HUES6 (cell line): ENCODE measurements at regions not wholly inside any gene's neighbourhood (a gene's known extent, or its start where the extent isn't known, plus 50 kb on each side); places are given as distances from the start of the nearest gene placed in this dataset.
A peak's percentile ranks its signal among the peaks of the same experiment; 100 is the strongest.

ENCODE experiments used
- H3K27ac ChIP-seq: 2 replicates; pipeline ENCODE4 v1.7.0; 2013; ENCODE audit warnings: low read depth, mild to moderate bottlenecking, low read length, inconsistent platforms
- H3K27me3 ChIP-seq: 2 replicates; pipeline ENCODE4 v1.6.1; 2013; ENCODE audit warnings: low read length; ENCODE audit not compliant: control insufficient read depth, insufficient read depth
- H3K36me3 ChIP-seq: 2 replicates; pipeline ENCODE4 v1.6.1; 2013; ENCODE audit warnings: low read length; ENCODE audit not compliant: control insufficient read depth, insufficient read depth
- H3K4me1 ChIP-seq: 2 replicates; pipeline ENCODE4 v1.6.1; 2013; ENCODE audit warnings: low read length; ENCODE audit not compliant: control insufficient read depth, insufficient read depth
- H3K4me3 ChIP-seq: 2 replicates; pipeline ENCODE4 v1.5.1; 2013; ENCODE audit warnings: low read depth, low read length
- H3K9ac ChIP-seq: one replicate; pipeline ENCODE4 v1.6.1; 2013; ENCODE audit warnings: mild to moderate bottlenecking, low read length
- H3K9me3 ChIP-seq: 2 replicates; pipeline ENCODE4 v1.6.1; 2013; ENCODE audit warnings: low read depth, low read length; ENCODE audit not compliant: control insufficient read depth, insufficient read depth

GRCh38 chr22:49638788-49639187 lies 188.9 kb downstream of the BRD1 start:
- Histone ChIP-seq H3K4me3 (no peak overlapping the region), H3K36me3 (no peaks in the 10 kb centered on the region), H3K27me3 (no peaks in the 10 kb centered on the region), H3K9ac (no peak overlapping the region), H3K9me3 (no peaks in the 10 kb centered on the region), H3K4me1 (no peaks in the 10 kb centered on the region), H3K27ac (no peak overlapping the region)

GRCh38 chr22:49638001-49638400 lies 189.7 kb downstream of the BRD1 start:
- H3K4me3 ChIP-seq = no peak overlapping the region
- H3K36me3 ChIP-seq = no peaks in the 10 kb centered on the region
- no peaks in the 10 kb centered on the region for H3K9me3 ChIP-seq
- H3K9ac ChIP-seq = no peak overlapping the region
- H3K4me1 ChIP-seq = peaks cover 1% of the 10 kb centered on the region
- H3K27ac ChIP-seq = no peak overlapping the region
- no peaks in the 10 kb centered on the region for H3K27me3 ChIP-seq

- Histone ChIP-seq H3K27me3 (no peaks in the 10 kb centered on the region), H3K4me1 (peaks cover 5% of the 10 kb centered on the region), H3K4me3 (no peak overlapping the region), H3K36me3 (no peaks in the 10 kb centered on the region), H3K27ac (no peak overlapping the region), H3K9ac (no peak overlapping the region), H3K9me3 (no peaks in the 10 kb centered on the region)
Measured at GRCh38 chr22:49637255-49637760, 190.4 kb downstream of the BRD1 start.

GRCh38 chr22:49636649-49637048 lies 191.0 kb downstream of the BRD1 start:
- no peak overlapping the region for H3K4me3 ChIP-seq
- no peak overlapping the region for H3K27ac ChIP-seq
- H3K4me1 ChIP-seq = peaks cover 5% of the 10 kb centered on the region
- H3K36me3 ChIP-seq = no peaks in the 10 kb centered on the region
- no peak overlapping the region for H3K9ac ChIP-seq
- no peaks in the 10 kb centered on the region for H3K9me3 ChIP-seq
- H3K27me3 ChIP-seq = no peaks in the 10 kb centered on the region

- peaks cover 5% of the 10 kb centered on the region for H3K4me1 ChIP-seq
- no peak overlapping the region for H3K4me3 ChIP-seq
- H3K9ac ChIP-seq = no peak overlapping the region
- H3K27me3 ChIP-seq = no peaks in the 10 kb centered on the region
- H3K36me3 ChIP-seq = no peaks in the 10 kb centered on the region
- H3K27ac ChIP-seq = no peak overlapping the region
- H3K9me3 ChIP-seq = no peaks in the 10 kb centered on the region
Measured at GRCh38 chr22:49636214-49636613, 191.5 kb downstream of the BRD1 start.

- H3K4me1 ChIP-seq = peaks cover 5% of the 10 kb centered on the region
- H3K36me3 ChIP-seq = no peaks in the 10 kb centered on the region
- H3K9me3 ChIP-seq = no peaks in the 10 kb centered on the region
- no peaks in the 10 kb centered on the region for H3K27me3 ChIP-seq
- H3K27ac ChIP-seq = no peak overlapping the region
- no peak overlapping the region for H3K4me3 ChIP-seq
- H3K9ac ChIP-seq = no peak overlapping the region
Measured at GRCh38 chr22:49634006-49634772, 193.5 kb downstream of the BRD1 start.

GRCh38 chr22:49633010-49633324 lies 194.7 kb downstream of the BRD1 start:
- H3K27me3 ChIP-seq = no peaks in the 10 kb centered on the region
- no peaks in the 10 kb centered on the region for H3K36me3 ChIP-seq
- H3K4me3 ChIP-seq = no peak overlapping the region
- H3K9me3 ChIP-seq = no peaks in the 10 kb centered on the region
- H3K9ac ChIP-seq = no peak overlapping the region
- H3K27ac ChIP-seq = no peak overlapping the region
- H3K4me1 ChIP-seq = peaks cover 9% of the 10 kb centered on the region

- peaks cover 9% of the 10 kb centered on the region for H3K4me1 ChIP-seq
- peak overlapping the region; percentile 53 for H3K9ac ChIP-seq
- peak overlapping the region; percentile 55 for H3K4me3 ChIP-seq
- H3K27ac ChIP-seq = no peak overlapping the region
- H3K36me3 ChIP-seq = no peaks in the 10 kb centered on the region
- no peaks in the 10 kb centered on the region for H3K27me3 ChIP-seq
- H3K9me3 ChIP-seq = no peaks in the 10 kb centered on the region
Measured at GRCh38 chr22:49632199-49633009, 195.3 kb downstream of the BRD1 start.

- Histone ChIP-seq H3K4me3 (no peak overlapping the region), H3K9ac (no peak overlapping the region), H3K9me3 (no peaks in the 10 kb centered on the region), H3K27ac (no peak overlapping the region), H3K27me3 (no peaks in the 10 kb centered on the region), H3K36me3 (no peaks in the 10 kb centered on the region), H3K4me1 (peaks cover 9% of the 10 kb centered on the region)
Measured at GRCh38 chr22:49630448-49630946, 197.2 kb downstream of the BRD1 start.

- H3K36me3 ChIP-seq = no peaks in the 10 kb centered on the region
- H3K4me1 ChIP-seq = peaks cover 9% of the 10 kb centered on the region
- H3K9ac ChIP-seq = no peak overlapping the region
- no peaks in the 10 kb centered on the region for H3K27me3 ChIP-seq
- H3K4me3 ChIP-seq = no peak overlapping the region
- H3K27ac ChIP-seq = no peak overlapping the region
- no peaks in the 10 kb centered on the region for H3K9me3 ChIP-seq
Measured at GRCh38 chr22:49629586-49630447, 197.9 kb downstream of the BRD1 start.
